HepG2 (cell line): ENCODE measurements at regions not wholly inside any gene's neighbourhood (a gene's known extent, or its start where the extent isn't known, plus 50 kb on each side); places are given as distances from the start of the nearest gene placed in this dataset.

Source experiments
- AHR ChIP-seq: IDR thresholded peaks from 2 replicates; pipeline ENCODE4 v1.6.1; 2018; ENCODE audit warnings: missing genetic modification reagents, missing compliant biosample characterization
- CCDC6 ChIP-seq: sonication (generic); formaldehyde crosslinking; IDR thresholded peaks from 2 replicates; pipeline ENCODE4 v1.8.1; 2022; ENCODE audit warnings: mild to moderate bottlenecking, missing genetic modification reagents, moderate library complexity
- CERS6 ChIP-seq: sonication (generic); formaldehyde crosslinking; IDR thresholded peaks from 2 replicates; pipeline ENCODE4 v1.5.0; 2020; ENCODE audit warnings: missing genetic modification reagents
- EP300 ChIP-seq, 3 experiments: sonication (generic) in 1 of 3; formaldehyde crosslinking in 1 of 3; IDR thresholded peaks; 2 replicates each; pipeline versions ENCODE4 v1.5.1 to v1.6.1; 2011 to 2020; ENCODE audit warnings: low read depth in 2 of 3, low read length in 2 of 3, borderline replicate concordance in 1 of 3, improper control_type of control experiment in 1 of 3, mild to moderate bottlenecking in 1 of 3, missing genetic modification reagents in 1 of 3, moderate library complexity in 1 of 3
- ETV5 ChIP-seq: IDR thresholded peaks from 2 replicates; pipeline ENCODE4 v1.6.1; 2018; ENCODE audit warnings: missing biosample characterization, missing genetic modification reagents, inconsistent platforms, borderline replicate concordance
- GATA4 ChIP-seq: sonication (generic); IDR thresholded peaks from 2 replicates; pipeline ENCODE4 v1.6.1; 2016; ENCODE audit warnings: antibody characterized with exemption, low read depth, borderline replicate concordance
- HNF4A ChIP-seq: sonication (generic); formaldehyde crosslinking; IDR thresholded peaks from 2 replicates; pipeline ENCODE4 v1.4.0; 2020; ENCODE audit warnings: missing genetic modification reagents
- MAFK ChIP-seq, 2 experiments: IDR thresholded peaks in 1 of 2; conservative IDR thresholded peaks in 1 of 2; 2 replicates each; pipeline ENCODE4 v1.6.1; 2011; ENCODE audit warnings: improper control_type of control experiment in 2 of 2, low read length in 2 of 2
- MATR3 ChIP-seq: sonication (generic); formaldehyde crosslinking; IDR thresholded peaks from 2 replicates; pipeline ENCODE4 v1.4.0; 2020; ENCODE audit warnings: missing genetic modification reagents
- MLXIP ChIP-seq: sonication (generic); formaldehyde crosslinking; IDR thresholded peaks from 2 replicates; pipeline ENCODE4 v1.9.0; 2021; ENCODE audit warnings: missing genetic modification reagents, borderline replicate concordance
- NBN ChIP-seq: fragments of 450-650 bp; conservative IDR thresholded peaks from 2 replicates; pipeline ENCODE4 v1.6.1; 2017
- POLR2A ChIP-seq, 2 experiments: IDR thresholded peaks; 2 replicates each; pipeline ENCODE4 v1.6.1; 2011; ENCODE audit warnings: low read depth in 2 of 2, low read length in 2 of 2, mild to moderate bottlenecking in 1 of 2, moderate library complexity in 1 of 2; ENCODE audit not compliant: insufficient read depth in 1 of 2
- SOX13 ChIP-seq, 3 experiments: fragments of 450-650 bp in 1 of 3; sonication (generic) in 1 of 3; formaldehyde crosslinking in 1 of 3; IDR thresholded peaks in 2 of 3; conservative IDR thresholded peaks in 1 of 3; 2 replicates each; pipeline versions ENCODE4 v1.5.0 to v1.6.1; 2016 to 2020; ENCODE audit warnings: antibody characterized with exemption in 1 of 3, mild to moderate bottlenecking in 1 of 3, missing compliant biosample characterization in 1 of 3, missing genetic modification reagents in 1 of 3, moderate library complexity in 1 of 3
- ZFAT ChIP-seq: sonication (generic); formaldehyde crosslinking; conservative IDR thresholded peaks from 2 replicates; pipeline ENCODE4 v1.8.1; 2023; ENCODE audit warnings: missing genetic modification reagents, inconsistent platforms
- ZNF101 ChIP-seq: sonication (generic); formaldehyde crosslinking; IDR thresholded peaks from 2 replicates; pipeline ENCODE4 v1.4.0; 2020; ENCODE audit warnings: mild to moderate bottlenecking, low read depth, missing genetic modification reagents, borderline replicate concordance
- ZNF343 ChIP-seq: sonication (generic); formaldehyde crosslinking; IDR thresholded peaks from 2 replicates; pipeline ENCODE4 v1.4.0; 2020; ENCODE audit warnings: mild to moderate bottlenecking, missing genetic modification reagents
- ZNF503 ChIP-seq: sonication (generic); formaldehyde crosslinking; IDR thresholded peaks from 2 replicates; pipeline ENCODE4 v1.4.0; 2020; ENCODE audit warnings: missing genetic modification reagents
- ZNF550 ChIP-seq: sonication (generic); formaldehyde crosslinking; IDR thresholded peaks from 2 replicates; pipeline ENCODE4 v1.4.0; 2020; ENCODE audit warnings: mild to moderate bottlenecking, missing genetic modification reagents, borderline replicate concordance
- ZNF761 ChIP-seq: sonication (generic); formaldehyde crosslinking; conservative IDR thresholded peaks from 2 replicates; pipeline ENCODE4 v1.4.0; 2020; ENCODE audit warnings: mild to moderate bottlenecking, missing genetic modification reagents
- ZNF788 ChIP-seq: sonication (generic); formaldehyde crosslinking; IDR thresholded peaks from 2 replicates; pipeline ENCODE4 v1.5.0; 2020; ENCODE audit warnings: mild to moderate bottlenecking, missing genetic modification reagents, borderline replicate concordance

- TF ChIP-seq ETV5 (CRISPR knock-in tag) (peak; percentile 37; the same call in 1 of the 2 replicates), ZNF101 (CRISPR knock-in tag) (no peak), MATR3 (CRISPR knock-in tag) (no peak), CERS6 (no peak), POLR2A (IDR thresholded peaks at IDR 0.05; ENCODE audit: insufficient read depth in 1 of 2, low read depth in 2 of 2, low read length in 2 of 2) (no peak), HNF4A (CRISPR knock-in tag) (peak; percentile 19; the same call in 1 of the 2 replicates), AHR (no peak), EP300 (IDR thresholded peaks at IDR 0.05; ENCODE audit: low read depth in 2 of 2, low read length in 2 of 2) (no peak), EP300 (CRISPR knock-in tag; IDR thresholded peaks at IDR 0.05; ENCODE audit: borderline replicate concordance) (peak; percentile 4; the same call in 1 of the 2 replicates), CCDC6 (no peak), SOX13 (IDR thresholded peaks at IDR 0.05) (no peak), SOX13 (CRISPR knock-in tag; conservative IDR thresholded peaks at IDR 0.05 in 1 of 2, IDR thresholded peaks at IDR 0.05 in 1 of 2) (peak in 1 of 2 experiments; percentile 74; a peak in 2 of 4 replicates), ZNF550 (CRISPR knock-in tag) (no peak), ZNF343 (CRISPR knock-in tag) (no peak), GATA4 (no peak), MAFK (conservative IDR thresholded peaks at IDR 0.05 in 1 of 2, IDR thresholded peaks at IDR 0.05 in 1 of 2; ENCODE audit: low read length in 2 of 2) (peak; percentile 54 to 55; a peak in 3 of 4 replicates), ZNF788 (CRISPR knock-in tag) (no peak), MLXIP (no peak), NBN (no peak), ZNF503 (CRISPR knock-in tag) (no peak), ZNF761 (CRISPR knock-in tag) (no peak), ZFAT (no peak)
Measured at GRCh38 chr14:31952573-31952972, 124.5 kb upstream of the ARHGAP5 start (continued).
